ENCODE measurements at regions not wholly inside any gene's neighbourhood (a gene's known extent, or its start where the extent isn't known, plus 50 kb on each side); places are given as distances from the start of the nearest gene placed in this dataset.

DNA sequence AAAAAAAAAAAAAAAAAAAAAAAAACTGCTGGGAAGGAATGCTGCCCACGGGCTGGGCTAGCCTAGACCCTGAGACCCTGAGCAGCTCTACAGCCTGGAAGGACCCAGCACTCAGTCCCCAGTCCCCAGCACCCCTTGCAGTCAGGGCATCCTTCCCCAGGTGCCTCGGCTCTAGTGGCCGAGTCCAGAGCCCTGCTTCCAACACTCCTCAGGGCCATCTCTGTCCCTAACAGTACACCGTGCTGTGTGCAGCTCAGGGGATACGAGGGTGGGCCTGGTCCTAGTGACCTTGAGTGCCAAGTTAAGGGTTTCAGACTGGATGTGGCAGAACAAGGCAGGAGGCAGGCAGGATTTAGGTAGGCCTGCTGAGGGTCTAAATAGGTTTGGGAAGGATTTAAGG, 50.2 kb upstream of the LRP8 start:
- no peak overlapping the region for H3K27ac Mint-ChIP-seq
- H3K4me1 Mint-ChIP-seq (ENCODE audit: low read depth) = no peaks in the 10 kb centered on the region
- H3K36me3 Mint-ChIP-seq (ENCODE audit: low read depth) = no peaks in the 10 kb centered on the region
- H3K9me3 Mint-ChIP-seq = no peaks in the 10 kb centered on the region
- intact Hi-C loops (cut with micrococcal nuclease) = no loop called here
- peaks cover 24% of the 10 kb centered on the region for H3K27me3 Mint-ChIP-seq (ENCODE audit: low read depth)
- no peak for DNase-seq (ENCODE audit: low spot score)
- H3K4me3 Mint-ChIP-seq (ENCODE audit: low read depth) = no peak overlapping the region

DNA sequence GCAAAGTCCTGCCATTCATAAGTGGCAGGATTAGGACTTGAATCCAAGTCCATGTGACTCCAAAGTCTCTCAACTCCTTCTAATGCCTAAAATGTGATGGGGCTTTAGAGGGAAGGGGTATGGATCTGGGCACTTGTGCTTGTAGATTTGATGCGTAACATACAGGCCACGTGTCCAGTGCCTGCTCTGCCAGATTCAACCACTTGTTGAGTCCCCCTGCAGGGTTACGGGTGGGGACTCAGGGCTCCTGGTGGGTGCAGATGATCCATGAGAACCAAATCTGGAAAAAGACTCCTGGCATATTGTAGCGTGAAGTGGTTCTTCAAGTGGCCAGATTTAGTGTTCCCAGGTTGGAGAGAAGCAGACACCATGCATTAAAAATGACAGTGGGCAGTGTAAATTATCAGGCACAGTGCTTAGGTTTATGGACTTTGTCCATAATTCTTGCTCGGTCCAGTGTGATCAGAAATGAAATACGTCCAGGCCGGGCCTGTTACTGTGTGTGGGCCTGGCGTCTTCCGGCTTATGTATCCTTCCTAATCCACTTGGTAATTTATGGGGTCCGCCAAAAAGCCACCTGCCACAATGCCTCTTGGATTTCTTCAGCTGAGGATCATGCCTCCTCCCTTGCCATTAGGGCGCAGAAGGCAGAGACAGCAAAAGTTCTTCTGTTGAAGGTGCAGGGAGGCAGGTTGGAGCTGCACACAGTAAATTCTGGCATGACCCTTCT, 51.2 kb upstream of the LRP8 start:
- no peak for DNase-seq (ENCODE audit: low spot score)
- H3K27me3 Mint-ChIP-seq (ENCODE audit: low read depth) = peaks cover 25% of the 10 kb centered on the region
- no peaks in the 10 kb centered on the region for H3K36me3 Mint-ChIP-seq (ENCODE audit: low read depth)
- H3K4me1 Mint-ChIP-seq (ENCODE audit: low read depth) = no peaks in the 10 kb centered on the region
- intact Hi-C loops (cut with micrococcal nuclease) = no loop called here
- H3K9me3 Mint-ChIP-seq = no peaks in the 10 kb centered on the region
- H3K4me3 Mint-ChIP-seq (ENCODE audit: low read depth) = no peak overlapping the region
- H3K27ac Mint-ChIP-seq = no peak overlapping the region

DNA sequence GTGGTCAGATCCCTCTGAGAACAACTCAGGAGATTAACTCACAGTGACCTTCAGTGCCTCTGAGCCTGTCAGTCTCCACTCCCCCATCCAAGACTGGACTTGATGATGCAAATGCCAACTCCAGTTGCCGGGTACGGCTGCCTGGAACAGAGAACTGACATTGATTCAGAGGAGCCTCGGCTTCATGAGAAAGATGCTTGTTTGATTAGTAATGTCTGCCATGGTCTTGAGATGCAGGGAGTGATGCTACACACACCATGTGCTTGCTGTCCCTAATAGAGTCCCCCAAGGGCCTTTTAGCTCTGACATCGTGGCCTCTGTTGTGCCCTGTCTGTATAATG, 51.8 kb upstream of the LRP8 start:
- Mint-ChIP-seq H3K36me3 (ENCODE audit: low read depth) (no peaks in the 10 kb centered on the region), H3K27me3 (ENCODE audit: low read depth) (peaks cover 25% of the 10 kb centered on the region), H3K9me3 (no peaks in the 10 kb centered on the region), H3K4me1 (ENCODE audit: low read depth) (no peaks in the 10 kb centered on the region), H3K4me3 (ENCODE audit: low read depth) (no peak overlapping the region), H3K27ac (no peak overlapping the region)
- intact Hi-C loops (cut with micrococcal nuclease) = no loop called here
- no peak for DNase-seq (ENCODE audit: low spot score)

DNA sequence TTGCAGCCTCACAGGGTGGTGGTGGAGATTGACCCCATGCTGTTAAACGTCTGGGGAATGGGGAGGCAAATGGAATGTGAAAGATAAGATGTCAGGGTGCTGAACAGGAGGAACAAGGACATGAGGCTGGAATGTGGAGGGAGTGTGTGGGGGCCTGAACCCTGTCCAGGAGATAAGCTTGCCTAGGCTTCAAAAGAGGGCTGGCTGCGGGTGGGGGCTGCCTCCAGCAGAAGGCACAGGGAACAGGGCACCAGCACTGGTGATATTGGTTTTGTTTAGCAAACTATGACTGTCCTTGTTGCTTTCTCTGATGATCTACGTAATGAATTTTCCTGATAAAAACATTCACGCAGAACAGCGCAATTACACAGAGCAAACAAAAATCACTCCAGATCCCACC, 52.4 kb upstream of the LRP8 start:
- H3K36me3 Mint-ChIP-seq (ENCODE audit: low read depth) = no peaks in the 10 kb centered on the region
- no peak overlapping the region for H3K27ac Mint-ChIP-seq
- no peak overlapping the region for H3K4me3 Mint-ChIP-seq (ENCODE audit: low read depth)
- no peaks in the 10 kb centered on the region for H3K9me3 Mint-ChIP-seq
- no peaks in the 10 kb centered on the region for H3K4me1 Mint-ChIP-seq (ENCODE audit: low read depth)
- no peak for DNase-seq (ENCODE audit: low spot score)
- H3K27me3 Mint-ChIP-seq (ENCODE audit: low read depth) = peaks cover 25% of the 10 kb centered on the region
- intact Hi-C loops (cut with micrococcal nuclease) = no loop called here

DNA sequence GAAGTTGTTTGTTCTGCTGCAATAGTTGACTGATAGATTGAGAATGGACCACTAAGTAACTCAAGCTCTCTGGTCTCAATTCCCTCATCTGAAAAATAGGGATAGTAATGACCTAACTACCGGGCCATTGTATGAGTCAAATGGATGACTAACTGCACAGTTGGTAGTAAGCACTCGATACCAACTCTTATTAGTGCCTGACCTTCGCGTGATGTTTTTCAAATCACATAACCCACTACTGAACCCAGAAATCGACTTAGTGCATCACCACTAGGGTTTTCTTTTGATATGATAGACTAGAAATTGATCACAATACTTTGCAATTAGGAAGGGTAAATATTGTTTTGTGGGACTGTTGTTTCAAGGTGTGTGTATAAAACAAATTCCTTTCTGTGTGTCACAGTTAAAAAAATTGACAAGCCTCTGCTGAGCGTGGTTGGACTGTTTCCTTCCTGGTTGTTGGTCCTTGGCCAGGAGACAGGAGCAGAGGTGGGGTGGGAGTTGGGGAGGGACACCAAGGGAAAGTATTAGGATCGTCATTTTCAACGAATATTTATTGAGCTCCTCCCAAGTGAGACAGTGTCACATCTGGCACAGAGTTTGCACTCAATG, 54.0 kb upstream of the LRP8 start:
- Mint-ChIP-seq H3K27me3 (ENCODE audit: low read depth) (peaks cover 38% of the 10 kb centered on the region), H3K36me3 (ENCODE audit: low read depth) (no peaks in the 10 kb centered on the region), H3K4me3 (ENCODE audit: low read depth) (no peak overlapping the region), H3K27ac (no peak overlapping the region), H3K9me3 (no peaks in the 10 kb centered on the region), H3K4me1 (ENCODE audit: low read depth) (peaks cover 4% of the 10 kb centered on the region)
- DNase-seq (ENCODE audit: low spot score) = no peak
- intact Hi-C loops (cut with micrococcal nuclease) = no loop called here

DNA sequence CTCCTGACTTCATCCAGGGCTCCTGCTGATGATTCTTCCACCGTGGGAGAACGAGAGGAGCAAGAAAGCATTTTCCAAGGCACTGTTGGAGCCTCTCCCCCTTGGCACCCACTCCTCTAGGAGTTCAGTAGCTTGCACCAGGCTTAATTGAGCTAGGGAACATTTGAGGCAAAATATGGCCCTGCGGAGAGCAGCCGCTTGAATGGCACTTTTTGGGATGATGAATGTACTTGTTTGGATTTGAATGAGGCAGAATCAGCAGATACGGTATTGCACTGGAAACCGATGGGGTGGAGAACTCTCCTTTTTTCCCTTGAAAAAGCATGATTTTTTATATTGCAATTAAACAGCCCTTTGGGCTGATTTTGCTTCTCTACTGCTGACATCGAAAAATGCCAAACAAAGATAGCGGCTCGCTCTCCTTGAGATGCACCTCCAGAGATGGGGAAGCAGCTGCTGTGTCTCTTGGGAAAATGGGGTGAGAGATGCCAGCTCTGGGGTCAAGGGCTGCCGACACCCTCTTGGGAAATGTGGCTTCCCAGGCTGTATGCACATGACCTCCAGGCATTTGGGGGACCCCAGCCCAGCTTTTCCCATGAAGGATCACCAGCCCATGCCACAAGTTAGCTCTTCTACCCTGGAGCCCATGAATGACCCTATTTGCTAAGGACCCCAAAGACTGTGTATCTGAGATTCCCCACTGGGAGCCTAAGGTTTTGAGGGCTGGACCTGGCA, 55.4 kb upstream of the LRP8 start:
- intact Hi-C loops (cut with micrococcal nuclease) = no loop called here
- DNase-seq (ENCODE audit: low spot score) = no peak
- Mint-ChIP-seq H3K36me3 (ENCODE audit: low read depth) (no peaks in the 10 kb centered on the region), H3K4me3 (ENCODE audit: low read depth) (no peak overlapping the region), H3K4me1 (ENCODE audit: low read depth) (peaks cover 4% of the 10 kb centered on the region), H3K27ac (no peak overlapping the region), H3K9me3 (no peaks in the 10 kb centered on the region), H3K27me3 (ENCODE audit: low read depth) (peaks cover 45% of the 10 kb centered on the region)

DNA sequence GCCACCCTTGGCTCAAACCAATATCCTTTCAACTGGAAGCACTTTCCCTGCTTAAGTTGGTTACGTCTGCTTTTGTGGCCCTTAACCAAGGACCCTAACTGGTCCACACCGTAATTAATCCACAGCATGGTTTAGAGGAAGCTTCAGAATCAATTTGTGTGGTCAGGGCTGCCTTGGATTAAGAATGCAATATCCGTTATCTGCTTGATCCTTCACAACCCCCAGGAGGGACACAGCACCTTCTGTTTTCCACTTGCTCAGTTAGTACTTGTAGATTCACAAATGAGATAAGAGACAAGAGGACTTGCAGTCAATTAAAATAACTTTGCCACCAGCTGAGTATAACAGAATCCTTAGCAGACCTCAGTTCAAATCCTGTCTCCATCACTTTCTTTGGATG, 56.9 kb upstream of the LRP8 start:
- Mint-ChIP-seq H3K9me3 (no peaks in the 10 kb centered on the region), H3K4me3 (ENCODE audit: low read depth) (no peak overlapping the region), H3K4me1 (ENCODE audit: low read depth) (peaks cover 4% of the 10 kb centered on the region), H3K36me3 (ENCODE audit: low read depth) (no peaks in the 10 kb centered on the region), H3K27ac (no peak overlapping the region), H3K27me3 (ENCODE audit: low read depth) (peaks cover 50% of the 10 kb centered on the region)
- intact Hi-C loops (cut with micrococcal nuclease) = no loop called here
- no peak for DNase-seq (ENCODE audit: low spot score)

DNA sequence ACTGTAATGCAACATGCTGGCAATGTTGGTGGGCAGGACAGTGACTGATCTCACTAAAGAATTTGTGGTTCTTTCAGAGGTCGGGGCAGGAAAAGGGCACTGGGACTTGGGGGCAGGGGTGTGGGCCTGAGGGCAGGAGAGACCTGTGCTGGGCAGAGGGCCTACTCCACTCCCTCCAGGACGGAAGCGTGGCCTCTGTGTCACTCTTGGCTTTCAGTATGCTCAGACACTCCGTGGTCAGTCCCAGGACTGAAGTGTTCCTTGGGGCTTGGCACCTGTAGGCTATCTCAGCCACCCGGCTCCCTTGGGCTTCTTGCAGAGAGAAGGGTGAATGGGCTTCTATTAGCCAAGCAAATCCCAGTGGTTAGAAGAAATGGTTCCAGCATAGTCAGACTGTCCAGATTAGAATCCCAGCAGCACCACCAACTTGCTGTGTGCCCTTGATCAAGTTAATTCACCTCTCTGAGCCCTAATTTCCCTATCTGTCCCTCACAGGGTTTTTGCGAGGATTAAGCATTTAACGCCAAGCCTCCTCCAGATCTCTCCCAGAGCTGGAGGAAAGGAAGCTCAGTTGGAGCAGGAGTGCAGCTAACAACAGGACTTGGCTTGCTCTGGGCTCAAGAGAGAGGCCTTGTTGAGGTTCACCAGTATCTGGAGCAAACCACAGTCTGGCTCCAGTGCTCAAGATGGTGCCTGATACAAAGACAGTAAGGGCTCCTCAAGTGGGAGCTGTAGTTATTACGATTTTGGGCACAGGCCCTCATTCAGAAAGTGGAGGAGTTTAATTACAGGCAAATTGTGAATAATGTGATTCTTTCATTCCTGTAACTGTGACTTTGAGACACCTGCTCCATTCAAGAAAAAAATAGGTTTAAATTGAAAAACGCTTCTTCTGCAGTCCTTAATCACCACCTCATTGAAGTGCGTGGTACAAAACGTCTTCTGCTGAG, 57.7 kb upstream of the LRP8 start:
- no peak for DNase-seq (ENCODE audit: low spot score)
- Mint-ChIP-seq H3K27me3 (ENCODE audit: low read depth) (peaks cover 50% of the 10 kb centered on the region), H3K4me3 (ENCODE audit: low read depth) (no peak overlapping the region), H3K4me1 (ENCODE audit: low read depth) (peaks cover 4% of the 10 kb centered on the region), H3K36me3 (ENCODE audit: low read depth) (no peaks in the 10 kb centered on the region), H3K27ac (no peak overlapping the region), H3K9me3 (no peaks in the 10 kb centered on the region)
- intact Hi-C loops (cut with micrococcal nuclease) = no loop called here

DNA sequence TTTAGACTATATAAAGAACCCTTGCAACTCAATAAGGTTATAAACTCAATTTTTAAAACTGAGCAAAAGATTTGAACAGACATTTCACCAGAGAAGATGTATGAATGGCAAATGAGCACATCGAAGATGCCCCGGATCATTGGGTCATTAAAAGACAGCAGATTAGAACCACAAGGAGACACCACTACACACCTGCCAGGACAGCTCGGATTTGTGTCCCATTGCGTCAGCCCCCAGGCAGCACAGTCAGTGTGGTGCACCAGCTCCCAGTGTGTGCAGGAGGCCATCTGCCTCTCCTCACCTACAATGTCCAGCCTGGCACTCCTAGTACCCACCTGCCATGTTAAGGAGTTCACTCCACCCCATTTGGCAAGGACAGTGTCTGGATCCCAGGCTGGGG, 61.1 kb upstream of the LRP8 start:
- Mint-ChIP-seq H3K27me3 (ENCODE audit: low read depth) (peaks cover 29% of the 10 kb centered on the region), H3K4me3 (ENCODE audit: low read depth) (no peak overlapping the region), H3K27ac (no peak overlapping the region), H3K9me3 (no peaks in the 10 kb centered on the region), H3K4me1 (ENCODE audit: low read depth) (peaks cover 4% of the 10 kb centered on the region), H3K36me3 (ENCODE audit: low read depth) (no peaks in the 10 kb centered on the region)
- no peak for DNase-seq (ENCODE audit: low spot score)
- intact Hi-C loops (cut with micrococcal nuclease) = no loop called here

DNA sequence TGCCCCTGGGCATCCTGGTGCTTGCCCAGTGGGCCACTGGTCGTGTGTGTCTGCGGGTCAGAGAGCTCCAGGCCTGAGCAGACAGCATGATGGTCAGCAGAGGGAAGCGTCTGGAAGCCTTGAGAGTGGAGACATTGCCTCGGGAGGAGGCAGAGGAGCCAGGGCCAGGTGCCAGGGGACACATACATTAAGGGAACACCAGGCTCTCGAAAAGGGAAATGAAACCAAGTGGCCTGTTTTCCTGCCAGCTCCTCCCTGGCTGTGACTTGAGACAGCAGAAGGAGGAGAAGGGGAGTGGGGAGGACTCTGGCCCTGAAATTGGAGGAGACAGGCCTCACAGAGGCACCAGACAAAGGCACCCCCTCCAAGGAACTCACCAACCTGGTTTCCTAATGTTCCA, 62.4 kb upstream of the LRP8 start:
- Mint-ChIP-seq H3K9me3 (no peaks in the 10 kb centered on the region), H3K4me1 (ENCODE audit: low read depth) (peaks cover 4% of the 10 kb centered on the region), H3K27ac (no peak overlapping the region), H3K36me3 (ENCODE audit: low read depth) (no peaks in the 10 kb centered on the region), H3K27me3 (ENCODE audit: low read depth) (peaks cover 29% of the 10 kb centered on the region), H3K4me3 (ENCODE audit: low read depth) (no peak overlapping the region)
- intact Hi-C loops (cut with micrococcal nuclease) = loop anchor here (5.0 kb wide), 1 partner anchor 98 kb away; no protein-coding TSS in a partner anchor
- no peak for DNase-seq (ENCODE audit: low spot score)

DNA sequence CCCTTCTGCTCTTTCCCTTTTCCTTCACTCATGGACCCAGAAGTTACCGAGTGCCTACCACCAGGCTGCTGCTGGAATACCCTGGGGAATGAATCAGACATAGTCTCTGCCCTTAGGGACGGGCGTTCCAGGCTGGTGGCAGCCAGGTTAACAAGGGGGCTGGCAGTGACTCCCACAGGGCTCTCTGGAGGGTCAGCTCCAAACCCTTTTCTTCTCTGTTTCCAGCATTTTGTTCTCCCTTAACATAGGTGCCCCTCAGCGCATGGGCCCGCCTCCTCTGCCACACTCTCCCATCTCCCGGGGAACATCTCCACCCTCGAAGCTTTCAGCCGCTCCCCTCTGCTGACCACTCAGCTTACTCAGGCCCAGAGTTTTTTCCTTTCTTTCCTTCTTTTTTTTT, 62.9 kb upstream of the LRP8 start:
- intact Hi-C loops (cut with micrococcal nuclease) = loop anchor here (5.0 kb wide), 1 partner anchor 98 kb away; no protein-coding TSS in a partner anchor
- Mint-ChIP-seq H3K27me3 (ENCODE audit: low read depth) (peaks cover 27% of the 10 kb centered on the region), H3K4me3 (ENCODE audit: low read depth) (no peak overlapping the region), H3K4me1 (ENCODE audit: low read depth) (peaks cover 4% of the 10 kb centered on the region), H3K9me3 (no peaks in the 10 kb centered on the region), H3K27ac (no peak overlapping the region), H3K36me3 (ENCODE audit: low read depth) (no peaks in the 10 kb centered on the region)
- DNase-seq (ENCODE audit: low spot score) = no peak

DNA sequence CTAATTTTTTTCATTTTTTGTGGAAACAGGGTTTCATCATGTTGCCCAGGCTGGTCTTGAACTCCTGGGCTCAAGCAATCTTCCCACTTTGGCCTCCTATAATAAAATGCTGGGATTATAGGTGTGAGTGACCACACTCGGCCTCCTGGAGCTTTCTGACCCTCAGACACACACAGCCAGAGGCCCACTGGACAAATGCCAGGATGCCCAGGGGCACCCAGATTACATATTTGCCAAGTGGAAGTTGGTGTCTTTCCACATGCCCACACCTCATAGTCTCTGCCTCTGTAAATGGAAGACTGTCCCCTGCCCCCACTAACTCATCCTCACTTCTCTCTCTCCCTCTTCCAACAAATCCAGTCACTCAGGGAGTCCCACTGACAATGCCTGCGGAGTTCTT, 63.4 kb upstream of the LRP8 start:
- Mint-ChIP-seq H3K36me3 (ENCODE audit: low read depth) (no peaks in the 10 kb centered on the region), H3K27ac (no peak overlapping the region), H3K4me1 (ENCODE audit: low read depth) (no peaks in the 10 kb centered on the region), H3K4me3 (ENCODE audit: low read depth) (no peak overlapping the region), H3K9me3 (no peaks in the 10 kb centered on the region), H3K27me3 (ENCODE audit: low read depth) (peaks cover 22% of the 10 kb centered on the region)
- DNase-seq (ENCODE audit: low spot score) = no peak
- intact Hi-C loops (cut with micrococcal nuclease) = loop anchor here (5.0 kb wide), 1 partner anchor 99 kb away; no protein-coding TSS in a partner anchor
